PC-9 (cell line): ENCODE measurements at regions not wholly inside any gene's neighbourhood (a gene's known extent, or its start where the extent isn't known, plus 50 kb on each side); places are given as distances from the start of the nearest gene placed in this dataset.

Source experiments
- BruUV-seq: library from RNA; stranded (reverse); fragments of 400-500 nt; replicated peaks from 2 replicates; lab custom pipeline; 2021; lab: Mats Ljungman, UMichigan
- CTCF ChIA-PET: fragments of 300-600 bp; sonication (Branson Sonifier 250); formaldehyde crosslinking; loops from one replicate; lab custom pipeline; 2022; ENCODE audit warnings: antibody characterized with exemption; lab: Charles Lee
- POLR2A ChIA-PET: fragments of 300-600 bp; sonication (Branson Sonifier 250); formaldehyde crosslinking; loops from one replicate; lab custom pipeline; 2022; ENCODE audit warnings: antibody characterized with exemption; ENCODE audit not compliant: unreplicated experiment; lab: Charles Lee
- DNase-seq, 2 experiments: peaks; one replicate each; pipeline versions ENCODE4 v3.0.0 to v3.0.0-alpha.2; 2015 to 2022; ENCODE audit warnings: mixed read lengths in 1 of 2
- H2AFZ ChIP-seq: fragments of 200-600 bp; sonication (generic); 2 replicates; pipeline ENCODE4 v1.8.1; 2017; ENCODE audit warnings: antibody characterized with exemption
- H3F3A ChIP-seq: fragments of 200-600 bp; sonication (generic); 2 replicates; pipeline ENCODE4 v1.8.1; 2017; ENCODE audit warnings: antibody characterized with exemption, mild to moderate bottlenecking, low read depth; ENCODE audit not compliant: insufficient read depth
- H3K27ac ChIP-seq: fragments of 200-600 bp; sonication (generic); 2 replicates; pipeline ENCODE4 v1.6.1; 2016; ENCODE audit warnings: mixed run types
- H3K27me3 ChIP-seq: fragments of 200-600 bp; sonication (generic); 2 replicates; pipeline ENCODE4 v1.6.1; 2016; ENCODE audit warnings: low read depth, mixed run types; ENCODE audit not compliant: insufficient read depth
- H3K36me3 ChIP-seq: fragments of 200-600 bp; sonication (generic); 2 replicates; pipeline ENCODE4 v1.6.1; 2016; ENCODE audit warnings: low read depth, mixed run types
- H3K4me1 ChIP-seq: fragments of 200-600 bp; sonication (generic); replicated peaks from 2 replicates; pipeline ENCODE4 v1.6.1; 2016; ENCODE audit warnings: mixed run types; ENCODE audit not compliant: insufficient read depth
- H3K4me2 ChIP-seq: fragments of 200-600 bp; sonication (generic); 2 replicates; pipeline ENCODE4 v1.6.1; 2017; ENCODE audit warnings: mixed run types
- H3K4me3 ChIP-seq: fragments of 200-600 bp; sonication (generic); 2 replicates; pipeline ENCODE4 v1.6.1; 2016; ENCODE audit warnings: mixed run types
- H3K79me2 ChIP-seq: fragments of 200-600 bp; sonication (generic); 2 replicates; pipeline ENCODE4 v1.6.1; 2017; ENCODE audit warnings: low read depth, mixed run types
- H3K9me2 ChIP-seq: fragments of 200-600 bp; sonication (generic); 2 replicates; pipeline ENCODE4 v1.8.1; 2017; ENCODE audit warnings: mild to moderate bottlenecking; ENCODE audit not compliant: insufficient read depth
- H3K9me3 ChIP-seq: fragments of 200-600 bp; sonication (generic); 2 replicates; pipeline ENCODE4 v1.8.1; 2016; ENCODE audit warnings: low read depth; ENCODE audit not compliant: insufficient read depth
- H4K20me1 ChIP-seq: fragments of 200-600 bp; sonication (generic); 2 replicates; pipeline ENCODE4 v1.8.1; 2017; ENCODE audit not compliant: insufficient read depth
- EZH2 ChIP-seq: fragments of 200-600 bp; sonication (generic); IDR thresholded peaks from 2 replicates; pipeline ENCODE4 v1.8.0; 2017; ENCODE audit warnings: antibody characterized with exemption, low read depth
- intact Hi-C: fragments of 100-400 bp; cut with micrococcal nuclease; formaldehyde crosslinking; loops from one replicate; pipeline ENCODE4 v1.10.0; 2022; ENCODE audit not compliant: unreplicated experiment
- TF ChIP-seq, protein P1 (sequence below): fragments of 200-600 bp; sonication (generic); conservative IDR thresholded peaks from 2 replicates; pipeline ENCODE4 v1.6.1; 2017; ENCODE audit warnings: mixed run types, antibody characterized with exemption, mild to moderate bottlenecking, moderate library complexity

DNA sequence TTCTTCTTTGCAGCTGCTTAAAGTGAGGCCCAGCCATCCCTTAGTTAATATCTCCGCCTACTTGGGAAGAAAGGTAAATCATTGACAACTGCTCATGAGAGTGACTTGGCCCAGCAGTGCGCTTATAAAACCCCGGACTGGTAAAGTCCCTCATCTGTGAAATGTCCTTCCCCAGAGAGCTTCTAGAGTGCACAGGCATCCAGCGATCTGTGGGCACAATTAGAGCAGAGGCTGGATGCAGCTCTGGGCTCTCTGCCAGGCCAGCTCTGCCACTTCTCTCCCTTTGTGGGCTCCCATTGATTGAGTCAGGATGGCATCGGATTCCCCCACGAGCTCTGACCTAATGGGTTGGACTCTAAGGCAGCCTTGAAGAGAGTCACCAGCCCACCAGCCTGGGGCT lies 219.0 kb upstream of the LINGO1 start:
- Histone ChIP-seq H4K20me1 (no peaks in the 10 kb centered on the region), H3K27me3 (peaks cover 91% of the 10 kb centered on the region), H3K27ac (no peak overlapping the region), H3K9me3 (no peaks in the 10 kb centered on the region), H3K79me2 (no peaks in the 10 kb centered on the region), H3K36me3 (no peaks in the 10 kb centered on the region), H3K4me3 (no peak overlapping the region), H3F3A (no peaks in the 10 kb centered on the region), H3K4me2 (no peak overlapping the region), H3K4me1 (no peaks in the 10 kb centered on the region), H2AFZ (no peak overlapping the region), H3K9me2 (no peaks in the 10 kb centered on the region)
- no peak for TF ChIP-seq EZH2
- TF ChIP-seq, protein P1, sequence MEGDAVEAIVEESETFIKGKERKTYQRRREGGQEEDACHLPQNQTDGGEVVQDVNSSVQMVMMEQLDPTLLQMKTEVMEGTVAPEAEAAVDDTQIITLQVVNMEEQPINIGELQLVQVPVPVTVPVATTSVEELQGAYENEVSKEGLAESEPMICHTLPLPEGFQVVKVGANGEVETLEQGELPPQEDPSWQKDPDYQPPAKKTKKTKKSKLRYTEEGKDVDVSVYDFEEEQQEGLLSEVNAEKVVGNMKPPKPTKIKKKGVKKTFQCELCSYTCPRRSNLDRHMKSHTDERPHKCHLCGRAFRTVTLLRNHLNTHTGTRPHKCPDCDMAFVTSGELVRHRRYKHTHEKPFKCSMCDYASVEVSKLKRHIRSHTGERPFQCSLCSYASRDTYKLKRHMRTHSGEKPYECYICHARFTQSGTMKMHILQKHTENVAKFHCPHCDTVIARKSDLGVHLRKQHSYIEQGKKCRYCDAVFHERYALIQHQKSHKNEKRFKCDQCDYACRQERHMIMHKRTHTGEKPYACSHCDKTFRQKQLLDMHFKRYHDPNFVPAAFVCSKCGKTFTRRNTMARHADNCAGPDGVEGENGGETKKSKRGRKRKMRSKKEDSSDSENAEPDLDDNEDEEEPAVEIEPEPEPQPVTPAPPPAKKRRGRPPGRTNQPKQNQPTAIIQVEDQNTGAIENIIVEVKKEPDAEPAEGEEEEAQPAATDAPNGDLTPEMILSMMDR, result no peak
- BruUV-seq, result no TSS peak
- ChIA-PET POLR2A (interaction anchor here (0.6 kb wide), 1 partner anchor 814 kb away, joined by 3 read pairs; no protein-coding TSS in a partner anchor), CTCF (no interaction called here)
- intact Hi-C loops, result no loop called here
- DNase-seq, result no peak

DNA sequence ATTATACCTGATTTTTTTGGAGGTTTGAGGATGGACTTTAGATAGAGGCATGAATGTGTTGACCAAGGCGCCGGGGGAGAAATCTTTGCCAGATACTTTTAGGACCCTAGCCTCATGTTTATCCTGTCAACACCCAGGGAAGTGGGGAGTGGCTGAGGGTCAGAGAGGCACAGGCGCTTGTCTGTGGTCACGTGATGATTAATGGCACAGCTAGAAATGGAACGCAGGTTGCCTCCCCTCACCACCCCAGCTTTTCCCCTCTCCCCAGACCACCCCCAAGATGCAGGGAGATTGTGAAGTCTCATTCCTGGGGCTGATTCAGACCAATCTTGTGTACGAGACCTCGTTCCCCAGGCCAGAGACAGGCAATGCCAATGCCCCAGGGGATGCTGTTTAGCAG lies 218.4 kb upstream of the LINGO1 start:
- Histone ChIP-seq H3K36me3 (no peaks in the 10 kb centered on the region), H3K27ac (no peak overlapping the region), H3K4me2 (no peak overlapping the region), H3K27me3 (peaks cover 89% of the 10 kb centered on the region), H3F3A (no peaks in the 10 kb centered on the region), H3K9me2 (no peaks in the 10 kb centered on the region), H3K4me1 (no peaks in the 10 kb centered on the region), H3K4me3 (no peak overlapping the region), H4K20me1 (no peaks in the 10 kb centered on the region), H3K9me3 (no peaks in the 10 kb centered on the region), H2AFZ (no peak overlapping the region), H3K79me2 (no peaks in the 10 kb centered on the region)
- BruUV-seq, result no TSS peak
- DNase-seq, result no peak
- POLR2A ChIA-PET, result interaction anchor here (0.6 kb wide), 1 partner anchor 813 kb away, joined by 3 read pairs; no protein-coding TSS in a partner anchor
- CTCF ChIA-PET, result interaction anchor here (0.7 kb wide), 1 partner anchor 878 kb away, joined by 4 read pairs; no protein-coding TSS in a partner anchor
- TF ChIP-seq EZH2, result no peak
- TF ChIP-seq, protein P1, result no peak
- intact Hi-C loops, result no loop called here

DNA sequence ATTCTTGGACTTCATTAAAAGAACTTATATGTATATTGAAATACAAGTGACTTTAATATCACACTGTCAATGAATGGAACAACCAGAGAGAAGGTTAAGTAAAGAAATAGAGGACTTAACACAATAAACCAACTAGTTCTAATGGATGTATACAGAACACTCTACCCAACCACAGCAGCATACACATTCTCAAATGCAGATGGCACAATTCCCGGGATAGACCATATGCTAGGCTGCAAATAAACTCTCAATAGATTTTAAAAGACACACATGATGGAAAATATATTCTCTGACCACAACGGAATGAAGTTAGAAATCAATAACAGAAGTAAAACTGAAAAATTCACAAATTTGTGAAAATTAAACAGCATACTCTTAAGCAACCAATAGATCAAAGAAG lies 214.3 kb upstream of the LINGO1 start:
- Histone ChIP-seq H3K79me2 (no peaks in the 10 kb centered on the region), H3K27me3 (peaks cover 50% of the 10 kb centered on the region), H3K4me2 (no peak overlapping the region), H3K4me1 (no peaks in the 10 kb centered on the region), H3K27ac (no peak overlapping the region), H3K9me3 (no peaks in the 10 kb centered on the region), H3K9me2 (no peaks in the 10 kb centered on the region), H3F3A (no peaks in the 10 kb centered on the region), H4K20me1 (no peaks in the 10 kb centered on the region), H3K4me3 (no peak overlapping the region), H2AFZ (no peak overlapping the region), H3K36me3 (no peaks in the 10 kb centered on the region)
- BruUV-seq, result no TSS peak
- intact Hi-C loops, result no loop called here
- ChIA-PET CTCF (no interaction called here), POLR2A (no interaction called here)
- TF ChIP-seq EZH2, result no peak
- TF ChIP-seq, protein P1, result no peak
- no peak for DNase-seq
